ENCODE measurements at regions not wholly inside any gene's neighbourhood (a gene's known extent, or its start where the extent isn't known, plus 50 kb on each side); places are given as distances from the start of the nearest gene placed in this dataset.

DNA sequence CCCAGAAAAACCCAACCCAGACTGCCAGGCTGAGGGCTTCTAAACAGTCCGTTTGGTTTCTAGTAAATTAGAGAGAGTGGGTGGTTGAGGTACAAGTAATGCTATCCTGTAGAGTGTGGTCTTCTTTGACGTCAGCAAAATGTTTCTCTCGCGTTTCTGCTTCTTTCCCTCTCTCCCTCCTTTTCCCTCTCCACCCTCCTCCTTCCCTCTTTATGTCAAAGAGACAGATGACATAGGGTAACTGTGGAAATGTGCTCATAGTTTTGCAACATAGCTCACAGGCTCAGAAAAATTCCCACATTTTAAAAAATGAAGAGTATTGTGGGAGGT, 158.3 kb downstream of the TOMM20 start:
- TF ChIP-seq, protein P1, sequence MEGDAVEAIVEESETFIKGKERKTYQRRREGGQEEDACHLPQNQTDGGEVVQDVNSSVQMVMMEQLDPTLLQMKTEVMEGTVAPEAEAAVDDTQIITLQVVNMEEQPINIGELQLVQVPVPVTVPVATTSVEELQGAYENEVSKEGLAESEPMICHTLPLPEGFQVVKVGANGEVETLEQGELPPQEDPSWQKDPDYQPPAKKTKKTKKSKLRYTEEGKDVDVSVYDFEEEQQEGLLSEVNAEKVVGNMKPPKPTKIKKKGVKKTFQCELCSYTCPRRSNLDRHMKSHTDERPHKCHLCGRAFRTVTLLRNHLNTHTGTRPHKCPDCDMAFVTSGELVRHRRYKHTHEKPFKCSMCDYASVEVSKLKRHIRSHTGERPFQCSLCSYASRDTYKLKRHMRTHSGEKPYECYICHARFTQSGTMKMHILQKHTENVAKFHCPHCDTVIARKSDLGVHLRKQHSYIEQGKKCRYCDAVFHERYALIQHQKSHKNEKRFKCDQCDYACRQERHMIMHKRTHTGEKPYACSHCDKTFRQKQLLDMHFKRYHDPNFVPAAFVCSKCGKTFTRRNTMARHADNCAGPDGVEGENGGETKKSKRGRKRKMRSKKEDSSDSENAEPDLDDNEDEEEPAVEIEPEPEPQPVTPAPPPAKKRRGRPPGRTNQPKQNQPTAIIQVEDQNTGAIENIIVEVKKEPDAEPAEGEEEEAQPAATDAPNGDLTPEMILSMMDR (IDR thresholded peaks at IDR 0.05): no peak
- no peak for TF ChIP-seq EZH2 (IDR thresholded peaks at IDR 0.05)

Measured in neural progenitor cell (in vitro differentiated cells).